ENCODE measurements at regions not wholly inside any gene's neighbourhood (a gene's known extent, or its start where the extent isn't known, plus 50 kb on each side); places are given as distances from the start of the nearest gene placed in this dataset.

DNA sequence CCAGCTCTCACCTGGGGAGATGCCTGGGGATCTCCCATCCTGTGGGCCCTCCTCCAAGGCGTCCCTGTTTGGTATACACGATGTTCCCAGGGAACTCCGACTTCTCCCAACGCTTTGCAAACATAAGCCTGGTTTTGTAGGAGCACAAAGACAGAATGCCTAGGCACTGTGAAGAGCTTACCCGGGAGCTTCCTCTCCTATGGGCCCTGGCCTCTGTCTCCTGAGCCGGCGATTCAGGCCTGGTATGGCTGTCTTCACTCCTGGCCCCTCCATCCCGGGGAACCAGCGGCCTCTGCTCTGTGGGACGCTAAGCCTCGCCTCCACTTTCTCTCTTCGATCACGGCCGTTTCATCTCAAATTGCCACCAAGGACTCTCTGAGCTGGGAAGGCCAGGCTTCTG lies 59.6 kb upstream of the ACTRT2 start:
- TF ChIP-seq, protein P1, sequence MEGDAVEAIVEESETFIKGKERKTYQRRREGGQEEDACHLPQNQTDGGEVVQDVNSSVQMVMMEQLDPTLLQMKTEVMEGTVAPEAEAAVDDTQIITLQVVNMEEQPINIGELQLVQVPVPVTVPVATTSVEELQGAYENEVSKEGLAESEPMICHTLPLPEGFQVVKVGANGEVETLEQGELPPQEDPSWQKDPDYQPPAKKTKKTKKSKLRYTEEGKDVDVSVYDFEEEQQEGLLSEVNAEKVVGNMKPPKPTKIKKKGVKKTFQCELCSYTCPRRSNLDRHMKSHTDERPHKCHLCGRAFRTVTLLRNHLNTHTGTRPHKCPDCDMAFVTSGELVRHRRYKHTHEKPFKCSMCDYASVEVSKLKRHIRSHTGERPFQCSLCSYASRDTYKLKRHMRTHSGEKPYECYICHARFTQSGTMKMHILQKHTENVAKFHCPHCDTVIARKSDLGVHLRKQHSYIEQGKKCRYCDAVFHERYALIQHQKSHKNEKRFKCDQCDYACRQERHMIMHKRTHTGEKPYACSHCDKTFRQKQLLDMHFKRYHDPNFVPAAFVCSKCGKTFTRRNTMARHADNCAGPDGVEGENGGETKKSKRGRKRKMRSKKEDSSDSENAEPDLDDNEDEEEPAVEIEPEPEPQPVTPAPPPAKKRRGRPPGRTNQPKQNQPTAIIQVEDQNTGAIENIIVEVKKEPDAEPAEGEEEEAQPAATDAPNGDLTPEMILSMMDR (IDR thresholded peaks at IDR 0.05; ENCODE audit: low read length), result no peak
- TF ChIP-seq EZH2 (IDR thresholded peaks at IDR 0.05; ENCODE audit: borderline replicate concordance, low read length), result no peak

Data from OCI-LY1 (cell line).